ENCODE measurements at regions not wholly inside any gene's neighbourhood (a gene's known extent, or its start where the extent isn't known, plus 50 kb on each side); places are given as distances from the start of the nearest gene placed in this dataset.

GRCh38 chr1:204003536-204003935 is 69.4 kb upstream of the SOX13 start:
- TF ChIP-seq CTCF (IDR thresholded peaks at IDR 0.05) (no peak), POLR2AphosphoS5 (IDR thresholded peaks at IDR 0.05) (no peak), EP300 (IDR thresholded peaks at IDR 0.05) (no peak)
